ENCODE measurements at regions not wholly inside any gene's neighbourhood (a gene's known extent, or its start where the extent isn't known, plus 50 kb on each side); places are given as distances from the start of the nearest gene placed in this dataset.
"Not testable (repeated sequence)": the region's sequence is repeated elsewhere in the genome, so short reads cannot be mapped to it uniquely, and the experiment has no call there.

GRCh38 chr19:30841934-30842333 lies 469.8 kb downstream of the ZNF536 start:
- ATAC-seq: no peak
- DNase-seq: no peak
- H3K9me3 ChIP-seq: no peaks in the 10 kb centered on the region
- H3K4me3 ChIP-seq: no peak overlapping the region
- TF ChIP-seq CTCF (IDR thresholded peaks at IDR 0.05): no peak
- no peaks in the 10 kb centered on the region for H3K36me3 ChIP-seq
- H3K27me3 ChIP-seq (ENCODE audit: low read depth): no peaks in the 10 kb centered on the region
- no peaks in the 10 kb centered on the region for H3K4me1 ChIP-seq
- no peak overlapping the region for H3K27ac ChIP-seq
- intact Hi-C loops (cut with DNase I): no loop called here

GRCh38 chr19:30830875-30831274 lies 458.7 kb downstream of the ZNF536 start:
- H3K9me3 ChIP-seq: no peaks in the 10 kb centered on the region
- H3K27me3 ChIP-seq (ENCODE audit: low read depth): no peaks in the 10 kb centered on the region
- DNase-seq: no peak
- intact Hi-C loops (cut with DNase I): no loop called here
- no peak overlapping the region for H3K27ac ChIP-seq
- no peaks in the 10 kb centered on the region for H3K36me3 ChIP-seq
- no peaks in the 10 kb centered on the region for H3K4me1 ChIP-seq
- no peak overlapping the region for H3K4me3 ChIP-seq
- TF ChIP-seq CTCF (IDR thresholded peaks at IDR 0.05): no peak
- no peak for ATAC-seq

GRCh38 chr19:30825505-30825904 lies 453.3 kb downstream of the ZNF536 start:
- H3K36me3 ChIP-seq; ATAC-seq; H3K27ac ChIP-seq; H3K9me3 ChIP-seq; H3K4me1 ChIP-seq; DNase-seq; intact Hi-C loops (cut with DNase I); H3K27me3 ChIP-seq (ENCODE audit: low read depth); H3K4me3 ChIP-seq: not testable (repeated sequence)

- no peak for ATAC-seq
- intact Hi-C loops (cut with DNase I): no loop called here
- no peak for TF ChIP-seq CTCF (IDR thresholded peaks at IDR 0.05)
Measured at GRCh38 chr19:30824809-30825208, 452.6 kb downstream of the ZNF536 start.

GRCh38 chr19:30817965-30818567 lies 445.9 kb downstream of the ZNF536 start:
- no peak for ATAC-seq
- no peaks in the 10 kb centered on the region for H3K4me1 ChIP-seq
- H3K27me3 ChIP-seq (ENCODE audit: low read depth): no peaks in the 10 kb centered on the region
- H3K4me3 ChIP-seq: no peak overlapping the region
- no peaks in the 10 kb centered on the region for H3K36me3 ChIP-seq
- H3K27ac ChIP-seq: no peak overlapping the region
- DNase-seq: no peak
- TF ChIP-seq CTCF (IDR thresholded peaks at IDR 0.05): no peak
- intact Hi-C loops (cut with DNase I): no loop called here
- no peaks in the 10 kb centered on the region for H3K9me3 ChIP-seq

More at GRCh38 chr19:30824809-30825208, 452.6 kb downstream of the ZNF536 start:
- no peaks in the 10 kb centered on the region for H3K27me3 ChIP-seq (ENCODE audit: low read depth)
- no peak overlapping the region for H3K4me3 ChIP-seq
- H3K36me3 ChIP-seq: no peaks in the 10 kb centered on the region
- no peaks in the 10 kb centered on the region for H3K4me1 ChIP-seq
- no peak overlapping the region for H3K27ac ChIP-seq
- H3K9me3 ChIP-seq: no peaks in the 10 kb centered on the region
- DNase-seq: no peak

DNA sequence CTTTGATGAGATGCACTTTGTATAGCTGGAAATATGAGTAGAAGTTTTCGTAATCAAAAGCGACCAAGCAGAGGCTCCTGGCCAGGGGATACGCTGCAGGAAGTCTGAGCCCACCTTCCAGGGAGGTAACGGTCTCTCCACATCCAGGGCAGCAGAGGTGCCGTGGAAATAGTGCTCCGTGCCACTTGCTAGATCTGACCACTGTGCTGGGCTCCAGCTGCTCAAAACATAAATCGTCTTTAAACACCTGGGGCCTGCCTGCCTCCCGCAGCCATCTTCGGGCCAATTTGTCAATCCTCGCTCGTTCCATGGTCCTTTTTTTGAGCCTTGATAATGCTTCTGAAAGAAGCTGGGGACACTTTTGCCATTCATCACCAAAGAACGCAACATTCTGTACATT lies 445.0 kb downstream of the ZNF536 start:
- H3K4me3 ChIP-seq: no peak overlapping the region
- no peak for TF ChIP-seq CTCF (IDR thresholded peaks at IDR 0.05)
- H3K27ac ChIP-seq: no peak overlapping the region
- no peaks in the 10 kb centered on the region for H3K36me3 ChIP-seq
- H3K4me1 ChIP-seq: no peaks in the 10 kb centered on the region
- no peaks in the 10 kb centered on the region for H3K9me3 ChIP-seq
- DNase-seq: no peak
- ATAC-seq: no peak
- no peaks in the 10 kb centered on the region for H3K27me3 ChIP-seq (ENCODE audit: low read depth)
- intact Hi-C loops (cut with DNase I): no loop called here
